ENCODE measurements at regions not wholly inside any gene's neighbourhood (a gene's known extent, or its start where the extent isn't known, plus 50 kb on each side); places are given as distances from the start of the nearest gene placed in this dataset.

DNA sequence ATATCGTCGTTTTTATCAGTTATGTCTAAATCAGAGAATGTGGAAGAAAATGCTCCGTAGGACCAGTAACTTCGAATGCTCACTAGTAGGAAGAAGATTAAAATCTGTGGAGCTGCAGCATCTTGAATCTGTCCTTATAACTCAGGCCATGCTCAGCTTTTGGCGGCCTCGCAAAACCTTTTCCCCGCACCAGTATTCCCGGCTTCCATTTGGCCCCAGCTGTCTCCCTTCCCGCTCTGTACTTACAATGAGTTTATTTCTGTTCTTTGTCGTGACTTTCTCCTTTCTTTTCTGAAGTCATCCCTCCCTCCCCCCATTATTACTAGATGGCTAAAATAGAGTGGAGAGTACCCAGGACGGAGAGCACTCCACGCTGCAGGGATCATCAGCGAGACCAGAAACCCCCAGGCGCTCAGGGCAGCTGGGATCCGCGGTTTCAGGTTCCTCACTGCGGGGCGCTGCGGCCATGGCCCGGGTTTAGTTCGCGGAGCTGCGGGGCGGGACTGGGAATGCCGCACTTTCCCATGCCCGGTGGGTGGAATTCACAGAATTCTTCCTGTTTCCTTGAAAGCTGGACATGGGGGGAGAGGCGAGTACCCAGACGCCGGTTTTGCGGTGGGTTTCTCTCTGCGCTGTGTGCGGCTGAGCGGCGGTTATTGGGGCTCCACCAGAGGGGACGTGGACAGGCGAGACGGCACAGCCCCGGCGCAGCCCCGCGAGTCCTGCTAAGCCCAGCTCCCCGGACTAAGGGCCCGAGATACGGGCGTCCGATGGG is 183.5 kb downstream of the POM121L12 start:
- H3K27ac ChIP-seq (ENCODE audit: low read depth in 1 of 2, low read length in 1 of 2), result no peak overlapping the region
- peaks cover 0 to 11% (median 0%) of the 10 kb centered on the region in 3 donors for H3K27me3 ChIP-seq (ENCODE audit: control insufficient read depth in 3 of 3, insufficient read depth in 3 of 3, low read length in 2 of 3)
- TF ChIP-seq, protein P1, sequence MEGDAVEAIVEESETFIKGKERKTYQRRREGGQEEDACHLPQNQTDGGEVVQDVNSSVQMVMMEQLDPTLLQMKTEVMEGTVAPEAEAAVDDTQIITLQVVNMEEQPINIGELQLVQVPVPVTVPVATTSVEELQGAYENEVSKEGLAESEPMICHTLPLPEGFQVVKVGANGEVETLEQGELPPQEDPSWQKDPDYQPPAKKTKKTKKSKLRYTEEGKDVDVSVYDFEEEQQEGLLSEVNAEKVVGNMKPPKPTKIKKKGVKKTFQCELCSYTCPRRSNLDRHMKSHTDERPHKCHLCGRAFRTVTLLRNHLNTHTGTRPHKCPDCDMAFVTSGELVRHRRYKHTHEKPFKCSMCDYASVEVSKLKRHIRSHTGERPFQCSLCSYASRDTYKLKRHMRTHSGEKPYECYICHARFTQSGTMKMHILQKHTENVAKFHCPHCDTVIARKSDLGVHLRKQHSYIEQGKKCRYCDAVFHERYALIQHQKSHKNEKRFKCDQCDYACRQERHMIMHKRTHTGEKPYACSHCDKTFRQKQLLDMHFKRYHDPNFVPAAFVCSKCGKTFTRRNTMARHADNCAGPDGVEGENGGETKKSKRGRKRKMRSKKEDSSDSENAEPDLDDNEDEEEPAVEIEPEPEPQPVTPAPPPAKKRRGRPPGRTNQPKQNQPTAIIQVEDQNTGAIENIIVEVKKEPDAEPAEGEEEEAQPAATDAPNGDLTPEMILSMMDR (IDR thresholded peaks at IDR 0.05; ENCODE audit: control extremely low read depth, extremely low read depth), result no peak
- H3K4me3 ChIP-seq, result no peak overlapping the region
- ATAC-seq (ENCODE audit: insufficient read depth, low FRiP score) (peak; percentile 41), DNase-seq (peak; percentile 0 to 15 (median 5))
- H3K36me3 ChIP-seq (ENCODE audit: control insufficient read depth in 4 of 4, insufficient read depth in 4 of 4, low read length in 4 of 4), result no peaks in the 10 kb centered on the region
- peaks cover 0 to 4% (median 0%) of the 10 kb centered on the region in 5 donors for H3K4me1 ChIP-seq (ENCODE audit: control insufficient read depth in 5 of 5, insufficient read depth in 5 of 5, low read length in 5 of 5)
- peak overlapping the region in 1 of 2 donors; percentile 55 for H3K9ac ChIP-seq (ENCODE audit: insufficient read depth in 1 of 2, low read length in 2 of 2)
- WGBS, 2 donors, result 9 to 11% methylated on average over 46 of the region's 46 CpGs
- H3K9me3 ChIP-seq (ENCODE audit: control insufficient read depth in 4 of 4, insufficient read depth in 3 of 4, low read length in 3 of 4), result peaks cover 0 to 13% (median 8%) of the 10 kb centered on the region in 4 donors

DNA sequence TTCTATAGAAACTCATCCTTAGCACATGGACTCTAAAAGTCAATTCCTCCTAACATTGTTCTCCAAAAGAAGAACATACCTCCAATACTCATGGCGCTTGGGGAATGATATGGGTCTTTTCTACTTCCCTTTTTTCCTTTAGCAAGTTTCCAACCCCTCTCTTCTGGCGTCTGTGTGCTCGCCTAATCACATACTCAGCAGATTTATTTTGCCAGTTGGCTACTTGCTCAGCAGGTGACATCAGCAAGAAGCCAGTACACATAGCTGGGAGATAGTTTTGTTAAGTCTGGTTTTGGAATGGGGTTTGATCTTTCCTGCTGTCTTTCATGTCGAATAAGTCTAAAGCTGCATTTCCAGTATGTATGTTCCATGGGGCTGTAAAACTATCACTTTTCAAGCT is 193.8 kb downstream of the POM121L12 start:
- 78 to 80% methylated on average over 4 of the region's 4 CpGs for WGBS, 2 donors
- no peak for DNase-seq
- Histone ChIP-seq H3K4me3 (no peak overlapping the region), H3K27ac (ENCODE audit: low read depth in 1 of 2, low read length in 1 of 2) (no peak overlapping the region), H3K9me3 (ENCODE audit: control insufficient read depth in 4 of 4, insufficient read depth in 3 of 4, low read length in 3 of 4) (peaks cover 0 to 2% (median 0%) of the 10 kb centered on the region in 4 donors), H3K27me3 (ENCODE audit: control insufficient read depth in 3 of 3, insufficient read depth in 3 of 3, low read length in 2 of 3) (no peaks in the 10 kb centered on the region), H3K4me1 (ENCODE audit: control insufficient read depth in 5 of 5, insufficient read depth in 5 of 5, low read length in 5 of 5) (no peaks in the 10 kb centered on the region), H3K36me3 (ENCODE audit: control insufficient read depth in 4 of 4, insufficient read depth in 4 of 4, low read length in 4 of 4) (no peaks in the 10 kb centered on the region), H3K9ac (ENCODE audit: insufficient read depth in 1 of 2, low read length in 2 of 2) (no peak overlapping the region)
- TF ChIP-seq, protein P1 (IDR thresholded peaks at IDR 0.05; ENCODE audit: control extremely low read depth, extremely low read depth), result no peak
- no peak for ATAC-seq (ENCODE audit: insufficient read depth, low FRiP score)

DNA sequence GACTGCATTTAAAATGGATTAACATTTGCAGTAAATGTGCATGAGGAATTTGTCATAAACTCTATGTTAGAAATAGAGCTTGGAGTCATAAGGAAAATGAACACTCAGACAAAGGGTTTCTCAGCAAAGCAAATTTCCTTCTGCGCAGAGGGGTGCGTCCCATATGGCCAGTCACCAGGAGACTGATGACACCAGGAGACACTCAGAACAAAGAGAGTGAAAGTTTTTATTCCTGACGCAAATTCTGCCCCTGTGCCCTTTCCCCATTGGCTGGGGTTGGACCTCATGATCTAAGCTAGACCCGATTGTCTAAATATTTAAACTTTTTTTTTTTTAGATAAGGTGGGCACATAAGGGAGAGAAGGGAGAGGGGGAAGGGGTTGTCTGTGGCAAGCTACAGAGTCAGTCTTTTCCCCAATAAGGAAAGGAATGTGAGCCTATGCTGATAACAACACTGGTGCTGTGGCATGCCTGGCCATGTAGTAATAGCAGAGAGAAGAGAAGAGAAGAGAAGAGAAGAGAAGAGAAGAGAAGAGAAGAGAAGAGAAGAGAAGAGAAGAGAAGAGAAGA is 202.0 kb downstream of the POM121L12 start:
- Histone ChIP-seq H3K4me1 (ENCODE audit: control insufficient read depth in 5 of 5, insufficient read depth in 5 of 5, low read length in 5 of 5) (no peaks in the 10 kb centered on the region), H3K27me3 (ENCODE audit: control insufficient read depth in 3 of 3, insufficient read depth in 3 of 3, low read length in 2 of 3) (no peaks in the 10 kb centered on the region), H3K9me3 (ENCODE audit: control insufficient read depth in 4 of 4, insufficient read depth in 3 of 4, low read length in 3 of 4) (no peaks in the 10 kb centered on the region), H3K36me3 (ENCODE audit: control insufficient read depth in 4 of 4, insufficient read depth in 4 of 4, low read length in 4 of 4) (no peaks in the 10 kb centered on the region), H3K27ac (ENCODE audit: low read depth in 1 of 2, low read length in 1 of 2) (peak overlapping the region in 1 of 2 donors; percentile 91), H3K9ac (ENCODE audit: insufficient read depth in 1 of 2, low read length in 2 of 2) (no peak overlapping the region), H3K4me3 (no peak overlapping the region)
- TF ChIP-seq, protein P1 (IDR thresholded peaks at IDR 0.05; ENCODE audit: control extremely low read depth, extremely low read depth), result no peak
- DNase-seq, result no peak
- no peak for ATAC-seq (ENCODE audit: insufficient read depth, low FRiP score)
- WGBS, 2 donors, result 57 to 61% methylated on average over 4 of the region's 4 CpGs

Data from lung (tissue), 11 donors.